Bronchial epithelial cell (primary cell): ENCODE measurements at regions not wholly inside any gene's neighbourhood (a gene's known extent, or its start where the extent isn't known, plus 50 kb on each side); places are given as distances from the start of the nearest gene placed in this dataset.

Source experiments
- DNase-seq: peaks from one replicate; pipeline ENCODE4 v3.0.0-alpha.2; 2010; ENCODE audit warnings: low read depth
- FAIRE-seq: peaks from 2 replicates; lab custom pipeline; 2011; peaks lifted over from hg19 to GRCh38; lab: Jason Lieb, UNC
- H3K27me3 ChIP-seq: 2 replicates; pipeline ENCODE4 v1.5.1; 2011; ENCODE audit warnings: low read length; ENCODE audit not compliant: control insufficient read depth, insufficient read depth
- H3K36me3 ChIP-seq: 2 replicates; pipeline ENCODE4 v1.5.1; 2011; ENCODE audit warnings: low read length; ENCODE audit not compliant: control insufficient read depth, insufficient read depth
- H3K4me3 ChIP-seq: 2 replicates; pipeline ENCODE4 v1.5.1; 2011; ENCODE audit warnings: mild to moderate bottlenecking, low read depth, low read length, control low read depth
- CTCF ChIP-seq: IDR thresholded peaks from 2 replicates; pipeline ENCODE4 v1.5.1; 2011; ENCODE audit warnings: mild to moderate bottlenecking, moderate library complexity, low read length, control low read depth, inconsistent platforms; ENCODE audit not compliant: insufficient read depth, severe bottlenecking

GRCh38 chr7:17206349-17206905 lies 92.0 kb upstream of the AHR start:
- no peak for TF ChIP-seq CTCF
- H3K27me3 ChIP-seq = no peaks in the 10 kb centered on the region
- FAIRE-seq (no peak), DNase-seq (peak; percentile 98)
- no peaks in the 10 kb centered on the region for H3K36me3 ChIP-seq
- no peak overlapping the region for H3K4me3 ChIP-seq

- Histone ChIP-seq H3K27me3 (no peaks in the 10 kb centered on the region), H3K36me3 (no peaks in the 10 kb centered on the region), H3K4me3 (no peak overlapping the region)
- DNase-seq = peak; percentile 96
- FAIRE-seq = no peak
- TF ChIP-seq CTCF = no peak
These were observed 91.2 kb upstream of the AHR start for GRCh38 chr7:17207220-17207619.

DNA sequence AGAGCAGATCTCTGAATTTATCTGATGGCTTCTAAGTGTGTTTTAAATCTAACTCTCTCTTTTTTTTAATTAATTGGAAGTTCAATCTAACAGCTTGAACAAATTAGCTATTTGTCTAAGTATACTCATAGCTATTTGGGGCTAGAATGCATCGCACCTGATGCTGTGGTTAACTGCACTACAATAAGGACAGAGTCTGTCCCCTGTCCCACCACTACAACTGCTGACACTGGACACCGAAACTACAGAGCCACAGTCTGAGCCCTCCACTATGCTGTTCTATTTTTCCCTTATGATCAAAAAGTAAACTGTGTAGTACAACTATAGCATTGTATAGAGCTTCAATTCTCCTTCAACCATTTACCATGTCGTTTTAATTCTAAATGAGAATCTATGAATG lies 89.4 kb upstream of the AHR start:
- DNase-seq (no peak), FAIRE-seq (no peak)
- H3K4me3 ChIP-seq = no peak overlapping the region
- no peaks in the 10 kb centered on the region for H3K27me3 ChIP-seq
- no peaks in the 10 kb centered on the region for H3K36me3 ChIP-seq
- TF ChIP-seq CTCF = no peak

GRCh38 chr7:17211307-17211836 lies 87.1 kb upstream of the AHR start:
- Histone ChIP-seq H3K27me3 (no peaks in the 10 kb centered on the region), H3K4me3 (no peak overlapping the region), H3K36me3 (no peaks in the 10 kb centered on the region)
- no peak for DNase-seq
- TF ChIP-seq CTCF = no peak
- FAIRE-seq = no peak

DNA sequence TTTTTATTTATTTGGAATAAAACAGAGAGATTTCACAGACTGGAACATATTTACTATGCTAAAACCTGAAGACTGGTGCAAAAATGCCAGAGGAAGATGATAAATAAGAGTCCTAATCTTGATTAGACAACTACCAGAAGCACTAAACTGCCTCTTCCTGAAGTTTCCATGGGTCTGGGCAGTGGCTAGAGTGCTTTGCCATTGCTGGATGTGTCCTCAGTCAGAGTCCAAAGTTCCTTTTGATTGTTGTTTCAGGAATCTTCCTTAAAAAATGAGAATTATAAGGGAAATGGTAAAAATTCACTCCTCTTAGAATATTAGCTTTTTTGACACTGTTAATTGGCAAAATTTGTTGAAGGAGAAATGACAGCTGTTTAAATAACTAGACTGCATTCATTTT lies 86.3 kb upstream of the AHR start:
- DNase-seq (no peak), FAIRE-seq (no peak)
- H3K27me3 ChIP-seq = no peaks in the 10 kb centered on the region
- H3K36me3 ChIP-seq = no peaks in the 10 kb centered on the region
- H3K4me3 ChIP-seq = no peak overlapping the region
- no peak for TF ChIP-seq CTCF
